H1 (cell line): ENCODE measurements at regions not wholly inside any gene's neighbourhood (a gene's known extent, or its start where the extent isn't known, plus 50 kb on each side); places are given as distances from the start of the nearest gene placed in this dataset.

Experiments used
- CBX5 ChIP-seq: fragments of 300-800, 300-1000 bp; sonication (generic); IDR thresholded peaks from 2 replicates; pipeline ENCODE4 v1.7.1; 2016; ENCODE audit warnings: antibody characterized with exemption, low read length, low read depth
- KDM4A ChIP-seq: IDR thresholded peaks from one replicate; pipeline ENCODE4 v1.7.1; 2012; ENCODE audit warnings: low read depth, mild to moderate bottlenecking, moderate library complexity, low read length, inconsistent platforms; ENCODE audit not compliant: severe bottlenecking
- RFX5 ChIP-seq: IDR thresholded peaks from 2 replicates; pipeline ENCODE4 v1.6.1; 2011; ENCODE audit warnings: low read depth, low read length, improper control_type of control experiment, borderline replicate concordance
- SIX5 ChIP-seq: IDR thresholded peaks from 2 replicates; pipeline ENCODE4 v1.6.1; 2011; ENCODE audit warnings: mild to moderate bottlenecking, low read depth, low read length
- TAF1 ChIP-seq: IDR thresholded peaks from 2 replicates; pipeline ENCODE4 v1.6.1; 2011; ENCODE audit warnings: mild to moderate bottlenecking, low read depth, low read length
- TCF12 ChIP-seq: IDR thresholded peaks from 2 replicates; pipeline ENCODE4 v1.6.1; 2011; ENCODE audit warnings: low read depth, mild to moderate bottlenecking, low read length

- no peak for TF ChIP-seq TAF1
- TF ChIP-seq TCF12 = no peak
- TF ChIP-seq RFX5 = no peak
- no peak for TF ChIP-seq SIX5
- TF ChIP-seq CBX5 = no peak
- no peak for TF ChIP-seq KDM4A
Measured at GRCh38 chr17:11105141-11105540, 135.9 kb upstream of the SHISA6 start (continued).
